ENCODE measurements at regions not wholly inside any gene's neighbourhood (a gene's known extent, or its start where the extent isn't known, plus 50 kb on each side); places are given as distances from the start of the nearest gene placed in this dataset.

DNA sequence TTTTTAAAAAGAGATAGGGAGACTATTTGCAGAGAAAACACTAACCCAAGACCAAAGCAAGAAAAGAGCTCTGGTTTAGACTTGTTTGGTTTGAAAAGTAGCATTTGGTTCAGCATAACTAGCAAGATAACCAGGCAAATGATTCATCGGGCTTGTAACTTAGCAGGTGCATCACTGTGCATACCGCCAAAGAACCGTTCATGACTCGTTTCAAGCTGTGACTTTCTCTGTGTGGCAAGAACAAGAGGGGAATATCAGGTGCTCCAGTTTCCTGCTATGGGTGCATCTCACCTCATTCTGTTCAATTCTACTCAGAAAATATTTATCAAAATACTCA is 244.9 kb downstream of the ETAA1 start:
- no peaks in the 10 kb centered on the region for H4K20me1 ChIP-seq (ENCODE audit: insufficient read depth, low read length)
- H3K4me1 ChIP-seq (ENCODE audit: insufficient read depth, low read length) = no peaks in the 10 kb centered on the region
- H3K9ac ChIP-seq (ENCODE audit: low read depth, low read length) = no peak overlapping the region
- H3K4me3 ChIP-seq (ENCODE audit: low read depth in 1 of 2, low read length in 2 of 2) = no peak overlapping the region
- no peak overlapping the region for H3K4me2 ChIP-seq (ENCODE audit: insufficient read depth, low read length)
- no peak for ATAC-seq (ENCODE audit: insufficient read depth, low read depth)
- H3K27ac ChIP-seq (ENCODE audit: low read length) = no peak overlapping the region
- TF ChIP-seq, protein P1, sequence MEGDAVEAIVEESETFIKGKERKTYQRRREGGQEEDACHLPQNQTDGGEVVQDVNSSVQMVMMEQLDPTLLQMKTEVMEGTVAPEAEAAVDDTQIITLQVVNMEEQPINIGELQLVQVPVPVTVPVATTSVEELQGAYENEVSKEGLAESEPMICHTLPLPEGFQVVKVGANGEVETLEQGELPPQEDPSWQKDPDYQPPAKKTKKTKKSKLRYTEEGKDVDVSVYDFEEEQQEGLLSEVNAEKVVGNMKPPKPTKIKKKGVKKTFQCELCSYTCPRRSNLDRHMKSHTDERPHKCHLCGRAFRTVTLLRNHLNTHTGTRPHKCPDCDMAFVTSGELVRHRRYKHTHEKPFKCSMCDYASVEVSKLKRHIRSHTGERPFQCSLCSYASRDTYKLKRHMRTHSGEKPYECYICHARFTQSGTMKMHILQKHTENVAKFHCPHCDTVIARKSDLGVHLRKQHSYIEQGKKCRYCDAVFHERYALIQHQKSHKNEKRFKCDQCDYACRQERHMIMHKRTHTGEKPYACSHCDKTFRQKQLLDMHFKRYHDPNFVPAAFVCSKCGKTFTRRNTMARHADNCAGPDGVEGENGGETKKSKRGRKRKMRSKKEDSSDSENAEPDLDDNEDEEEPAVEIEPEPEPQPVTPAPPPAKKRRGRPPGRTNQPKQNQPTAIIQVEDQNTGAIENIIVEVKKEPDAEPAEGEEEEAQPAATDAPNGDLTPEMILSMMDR (IDR thresholded peaks at IDR 0.05; ENCODE audit: borderline replicate concordance, extremely low read depth, low read length, poor library complexity, severe bottlenecking) = no peak
- no peak for TF ChIP-seq EZH2 (IDR thresholded peaks at IDR 0.05; ENCODE audit: borderline replicate concordance, low read depth, low read length, severe bottlenecking)
- H3K27me3 ChIP-seq (ENCODE audit: insufficient read depth, low read length, poor library complexity) = peaks cover 3% of the 10 kb centered on the region
- DNase-seq = no peak
- H2AFZ ChIP-seq (ENCODE audit: low read depth, low read length) = no peak overlapping the region
- H3K36me3 ChIP-seq (ENCODE audit: insufficient read depth, low read length) = no peaks in the 10 kb centered on the region
- H3K9me3 ChIP-seq (ENCODE audit: insufficient read depth, low read length, severe bottlenecking) = peaks cover 9% of the 10 kb centered on the region
- H3K79me2 ChIP-seq (ENCODE audit: insufficient read depth, low read length) = no peaks in the 10 kb centered on the region

- H3K27ac ChIP-seq (ENCODE audit: low read length) = no peak overlapping the region
- TF ChIP-seq, protein P1 (IDR thresholded peaks at IDR 0.05; ENCODE audit: borderline replicate concordance, extremely low read depth, low read length, poor library complexity, severe bottlenecking) = no peak
- no peak for TF ChIP-seq EZH2 (IDR thresholded peaks at IDR 0.05; ENCODE audit: borderline replicate concordance, low read depth, low read length, severe bottlenecking)
- H3K4me2 ChIP-seq (ENCODE audit: insufficient read depth, low read length) = no peak overlapping the region
- H3K9ac ChIP-seq (ENCODE audit: low read depth, low read length) = no peak overlapping the region
- H2AFZ ChIP-seq (ENCODE audit: low read depth, low read length) = no peak overlapping the region
- H3K79me2 ChIP-seq (ENCODE audit: insufficient read depth, low read length) = no peaks in the 10 kb centered on the region
- peaks cover 3% of the 10 kb centered on the region for H3K27me3 ChIP-seq (ENCODE audit: insufficient read depth, low read length, poor library complexity)
- ATAC-seq (ENCODE audit: insufficient read depth, low read depth) (no peak), DNase-seq (no peak)
- no peak overlapping the region for H3K4me3 ChIP-seq (ENCODE audit: low read depth in 1 of 2, low read length in 2 of 2)
- no peaks in the 10 kb centered on the region for H4K20me1 ChIP-seq (ENCODE audit: insufficient read depth, low read length)
- H3K4me1 ChIP-seq (ENCODE audit: insufficient read depth, low read length) = no peaks in the 10 kb centered on the region
- H3K36me3 ChIP-seq (ENCODE audit: insufficient read depth, low read length) = no peaks in the 10 kb centered on the region
- H3K9me3 ChIP-seq (ENCODE audit: insufficient read depth, low read length, severe bottlenecking) = peaks cover 12% of the 10 kb centered on the region
These were observed 245.8 kb downstream of the ETAA1 start for GRCh38 chr2:67642961-67643360.

DNA sequence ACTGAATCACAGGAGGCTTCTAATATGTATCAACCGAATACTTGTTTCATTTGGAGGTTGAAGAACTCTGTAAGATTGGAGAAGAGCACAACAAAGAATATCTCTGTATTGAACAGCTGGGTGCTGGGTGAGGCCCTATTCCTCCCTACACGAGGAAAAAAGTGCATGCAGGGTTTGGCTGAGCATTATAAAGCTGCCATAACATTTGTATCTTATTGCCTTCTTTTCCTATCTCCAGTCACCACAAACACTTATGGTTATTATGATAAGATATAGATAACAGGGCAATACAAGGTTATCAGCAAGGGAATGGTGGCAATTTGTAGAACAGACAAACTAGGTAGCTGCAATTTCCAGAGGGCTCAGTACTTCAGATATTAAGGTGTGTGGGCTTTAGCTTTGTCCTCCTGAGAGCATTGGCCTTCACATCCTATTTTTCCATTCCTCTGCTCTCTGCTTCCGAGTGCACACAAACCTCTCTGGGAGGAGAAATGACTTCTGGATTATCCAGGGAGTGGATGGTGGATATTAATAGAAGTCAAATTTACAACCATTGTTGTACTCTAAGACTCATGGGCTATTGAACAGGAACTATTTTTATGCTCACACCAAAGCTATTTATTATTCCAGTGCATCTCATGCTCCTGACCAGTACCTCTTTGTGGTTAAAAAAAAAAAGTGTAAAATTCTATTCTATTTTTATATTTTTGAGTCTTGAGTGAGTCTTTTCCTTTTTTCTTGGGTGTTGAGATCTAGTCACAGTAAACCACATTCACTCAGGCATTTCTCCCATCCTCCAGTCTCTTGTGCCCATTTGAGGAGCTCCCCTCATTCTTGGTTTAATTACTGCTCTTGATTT is 248.4 kb downstream of the ETAA1 start:
- Histone ChIP-seq H3K4me2 (ENCODE audit: insufficient read depth, low read length) (no peak overlapping the region), H2AFZ (ENCODE audit: low read depth, low read length) (no peak overlapping the region), H3K9me3 (ENCODE audit: insufficient read depth, low read length, severe bottlenecking) (peaks cover 12% of the 10 kb centered on the region), H3K27ac (ENCODE audit: low read length) (no peak overlapping the region), H3K36me3 (ENCODE audit: insufficient read depth, low read length) (no peaks in the 10 kb centered on the region), H3K9ac (ENCODE audit: low read depth, low read length) (no peak overlapping the region), H3K4me3 (ENCODE audit: low read depth in 1 of 2, low read length in 2 of 2) (no peak overlapping the region), H3K4me1 (ENCODE audit: insufficient read depth, low read length) (no peaks in the 10 kb centered on the region), H3K79me2 (ENCODE audit: insufficient read depth, low read length) (no peaks in the 10 kb centered on the region), H3K27me3 (ENCODE audit: insufficient read depth, low read length, poor library complexity) (no peaks in the 10 kb centered on the region), H4K20me1 (ENCODE audit: insufficient read depth, low read length) (no peaks in the 10 kb centered on the region)
- TF ChIP-seq EZH2 (IDR thresholded peaks at IDR 0.05; ENCODE audit: borderline replicate concordance, low read depth, low read length, severe bottlenecking) = no peak
- TF ChIP-seq, protein P1 (IDR thresholded peaks at IDR 0.05; ENCODE audit: borderline replicate concordance, extremely low read depth, low read length, poor library complexity, severe bottlenecking) = no peak
- no peak for DNase-seq
- no peak for ATAC-seq (ENCODE audit: insufficient read depth, low read depth)

Measured in DND-41 (cell line).